Type B pancreatic cell (in vitro differentiated cells): ENCODE measurements at regions not wholly inside any gene's neighbourhood (a gene's known extent, or its start where the extent isn't known, plus 50 kb on each side); places are given as distances from the start of the nearest gene placed in this dataset.

Experiments
- DNase-seq: peaks from one replicate; pipeline ENCODE4 v3.0.0; 2021; ENCODE audit warnings: mixed read lengths; ENCODE audit not compliant: unreplicated experiment; ENCODE audit errors: extremely low spot score
- H3K27ac Mint-ChIP-seq: 2 replicates; pipeline ENCODE4 v1.8.0; 2021; ENCODE audit warnings: mild to moderate bottlenecking, mixed read lengths
- H3K27me3 Mint-ChIP-seq: 2 replicates; pipeline ENCODE4 v1.8.0; 2021; ENCODE audit warnings: mixed read lengths
- H3K36me3 Mint-ChIP-seq: 2 replicates; pipeline ENCODE4 v1.8.0; 2021; ENCODE audit warnings: mixed read lengths
- H3K4me1 Mint-ChIP-seq: one replicate; pipeline ENCODE4 v1.8.0; 2021; ENCODE audit warnings: mixed read lengths; ENCODE audit not compliant: unreplicated experiment
- H3K4me3 Mint-ChIP-seq: 2 replicates; pipeline ENCODE4 v1.8.0; 2021; ENCODE audit warnings: mild to moderate bottlenecking, mixed read lengths
- H3K9me3 Mint-ChIP-seq: 2 replicates; pipeline ENCODE4 v1.8.0; 2021; ENCODE audit warnings: mixed read lengths
- CTCF ChIP-seq: fragments of 200-600 bp; sonication (generic); conservative IDR thresholded peaks from 2 replicates; pipeline ENCODE4 v1.5.0; 2021; ENCODE audit warnings: antibody characterized with exemption, mild to moderate bottlenecking

GRCh38 chr2:56933976-56934375, 750.2 kb downstream of the CCDC85A start:
- Mint-ChIP-seq H3K4me3 (no peak overlapping the region), H3K27me3 (no peaks in the 10 kb centered on the region), H3K27ac (no peak overlapping the region), H3K9me3 (no peaks in the 10 kb centered on the region), H3K4me1 (no peaks in the 10 kb centered on the region), H3K36me3 (no peaks in the 10 kb centered on the region)
- TF ChIP-seq CTCF: no peak
- no peak for DNase-seq

- H3K9me3 Mint-ChIP-seq: no peaks in the 10 kb centered on the region
These were observed 751.1 kb downstream of the CCDC85A start for GRCh38 chr2:56934866-56935265.

GRCh38 chr2:56940054-56940453, 756.3 kb downstream of the CCDC85A start:
- Mint-ChIP-seq H3K27ac (no peak overlapping the region), H3K4me1 (no peaks in the 10 kb centered on the region), H3K9me3 (no peaks in the 10 kb centered on the region), H3K36me3 (no peaks in the 10 kb centered on the region), H3K27me3 (no peaks in the 10 kb centered on the region), H3K4me3 (no peak overlapping the region)
- no peak for DNase-seq
- no peak for TF ChIP-seq CTCF

More at GRCh38 chr2:56934866-56935265, 751.1 kb downstream of the CCDC85A start:
- Mint-ChIP-seq H3K36me3 (no peaks in the 10 kb centered on the region), H3K27ac (no peak overlapping the region), H3K4me1 (no peaks in the 10 kb centered on the region), H3K27me3 (no peaks in the 10 kb centered on the region), H3K4me3 (no peak overlapping the region)
- no peak for DNase-seq
- no peak for TF ChIP-seq CTCF

GRCh38 chr2:56952871-56953270, 769.1 kb downstream of the CCDC85A start:
- no peak for DNase-seq
- Mint-ChIP-seq H3K27ac (no peak overlapping the region), H3K36me3 (no peaks in the 10 kb centered on the region), H3K27me3 (no peaks in the 10 kb centered on the region), H3K9me3 (no peaks in the 10 kb centered on the region), H3K4me1 (no peaks in the 10 kb centered on the region), H3K4me3 (no peak overlapping the region)
- no peak for TF ChIP-seq CTCF

GRCh38 chr2:56960581-56960980, 776.8 kb downstream of the CCDC85A start:
- Mint-ChIP-seq H3K4me1 (no peaks in the 10 kb centered on the region), H3K36me3 (no peaks in the 10 kb centered on the region), H3K9me3 (peaks cover 4% of the 10 kb centered on the region), H3K27me3 (no peaks in the 10 kb centered on the region), H3K4me3 (no peak overlapping the region), H3K27ac (no peak overlapping the region)
- no peak for TF ChIP-seq CTCF
- DNase-seq: no peak

- Mint-ChIP-seq H3K27me3 (no peaks in the 10 kb centered on the region), H3K4me1 (no peaks in the 10 kb centered on the region), H3K4me3 (no peak overlapping the region), H3K9me3 (peaks cover 4% of the 10 kb centered on the region), H3K36me3 (no peaks in the 10 kb centered on the region), H3K27ac (no peak overlapping the region)
- no peak for TF ChIP-seq CTCF
- no peak for DNase-seq
These were observed 778.9 kb downstream of the CCDC85A start for GRCh38 chr2:56962673-56963072.
